ENCODE measurements at regions not wholly inside any gene's neighbourhood (a gene's known extent, or its start where the extent isn't known, plus 50 kb on each side); places are given as distances from the start of the nearest gene placed in this dataset.

- TF ChIP-seq CTCF (IDR thresholded peaks at IDR 0.05) (no peak), POLR2A (IDR thresholded peaks at IDR 0.05) (no peak)
Measured at GRCh38 chrX:97700547-97700946, 816.8 kb downstream of the RPA4 start.
